ENCODE measurements at regions not wholly inside any gene's neighbourhood (a gene's known extent, or its start where the extent isn't known, plus 50 kb on each side); places are given as distances from the start of the nearest gene placed in this dataset.
"Not testable (repeated sequence)": the region's sequence is repeated elsewhere in the genome, so short reads cannot be mapped to it uniquely, and the experiment has no call there.

GRCh38 chr9:33740075-33740474 is 55.3 kb upstream of the PRSS3 start:
- DNase-seq: no peak

- DNase-seq: not testable (repeated sequence)
These were observed 54.4 kb upstream of the PRSS3 start for GRCh38 chr9:33740958-33741357.

- no peak for DNase-seq
These were observed 53.3 kb upstream of the PRSS3 start for GRCh38 chr9:33742051-33742450.

GRCh38 chr9:33742519-33742918 is 52.8 kb upstream of the PRSS3 start:
- DNase-seq: no peak

All from NCI-H1105 treated with DMSO at 0.1 percent for 48 hours (cell line).